ENCODE measurements at regions not wholly inside any gene's neighbourhood (a gene's known extent, or its start where the extent isn't known, plus 50 kb on each side); places are given as distances from the start of the nearest gene placed in this dataset.

DNA sequence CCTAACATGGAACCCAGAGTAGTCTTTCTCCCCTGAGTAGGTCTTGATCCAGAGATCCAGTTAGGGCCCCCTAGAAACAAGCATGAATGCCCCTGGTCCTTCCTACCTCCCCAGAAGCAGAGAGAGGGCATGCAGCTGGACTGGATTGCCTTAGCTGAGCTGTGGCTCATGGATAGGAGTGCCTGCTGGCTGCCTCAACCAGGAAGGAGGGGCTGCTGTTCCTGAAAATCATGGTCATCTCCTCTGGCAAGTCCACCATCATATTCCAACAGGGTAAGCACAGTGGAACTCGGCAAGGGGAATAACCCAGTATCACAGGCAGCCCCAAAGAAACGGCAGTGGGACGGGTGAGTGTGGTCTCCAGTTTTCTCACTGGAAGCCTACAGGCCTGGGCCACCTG lies 53.1 kb upstream of the ENTPD6 start:
- TF ChIP-seq CTCF (IDR thresholded peaks at IDR 0.05) (no peak), POLR2A (IDR thresholded peaks at IDR 0.05) (no peak)
